ENCODE measurements at regions not wholly inside any gene's neighbourhood (a gene's known extent, or its start where the extent isn't known, plus 50 kb on each side); places are given as distances from the start of the nearest gene placed in this dataset.

- TF ChIP-seq CTCF (IDR thresholded peaks at IDR 0.05; ENCODE audit: insufficient read depth, low read depth, low read length) (no peak), EZH2 (IDR thresholded peaks at IDR 0.05; ENCODE audit: insufficient read depth, low read length) (no peak)
These were observed 319.9 kb downstream of the BMPER start for GRCh38 chr7:34225193-34225592.
